ENCODE measurements at regions not wholly inside any gene's neighbourhood (a gene's known extent, or its start where the extent isn't known, plus 50 kb on each side); places are given as distances from the start of the nearest gene placed in this dataset.

- CTCF ChIA-PET (ENCODE audit: partially characterized antibody): no interaction called here
- no peak overlapping the region for H4K5ac ChIP-seq (ENCODE audit: insufficient read length, low read depth, low read length)
- no peak overlapping the region for H3K9ac ChIP-seq (replicated peaks in 1 of 4; ENCODE audit: extremely low read depth in 1 of 4, low read depth in 3 of 4, low read length in 3 of 4)
- H2AFZ ChIP-seq (ENCODE audit: low read length): no peak overlapping the region
- no peak overlapping the region for H3K4ac ChIP-seq (replicated peaks; ENCODE audit: insufficient read length, low read depth, low read length)
- H2AK5ac ChIP-seq (ENCODE audit: low read depth, low read length): no peak overlapping the region
- FAIRE-seq: no peak
- H2BK5ac ChIP-seq (ENCODE audit: low read depth, low read length): no peak overlapping the region
- H3K79me1 ChIP-seq (ENCODE audit: low read depth, low read length): no peaks in the 10 kb centered on the region
- no peak for DNase-seq (ENCODE audit: low read depth in 1 of 2, low spot score in 2 of 2)
- no peak overlapping the region for H3K27ac ChIP-seq (ENCODE audit: low read depth, low read length)
- no peaks in the 10 kb centered on the region for H3K4me1 ChIP-seq (replicated peaks in 1 of 4; ENCODE audit: control insufficient read depth in 3 of 4, insufficient read depth in 4 of 4, low read length in 3 of 4)
- POLR2A ChIA-PET (ENCODE audit: partially characterized antibody): no interaction called here
- no peak overlapping the region for H2BK15ac ChIP-seq (ENCODE audit: low read length)
- no peak overlapping the region for H3K4me3 ChIP-seq (ENCODE audit: extremely low read depth in 1 of 4, insufficient read depth in 2 of 4, low read depth in 3 of 4, low read length in 4 of 4)
- no peak overlapping the region for H3K14ac ChIP-seq (ENCODE audit: insufficient read length)
- H3K23me2 ChIP-seq (ENCODE audit: low read depth, low read length): no peaks in the 10 kb centered on the region
- no peak overlapping the region for H3K56ac ChIP-seq (replicated peaks; ENCODE audit: insufficient read length, low read depth, low read length)
- no peak overlapping the region for H2BK12ac ChIP-seq (ENCODE audit: low read depth, low read length)
- no peaks in the 10 kb centered on the region for H3K9me3 ChIP-seq (ENCODE audit: insufficient read depth in 2 of 2, low read depth in 1 of 2, low read length in 1 of 2)
- no peaks in the 10 kb centered on the region for H3K36me3 ChIP-seq (ENCODE audit: control insufficient read depth in 2 of 4, insufficient read depth in 4 of 4, low read length in 3 of 4)
- no peak overlapping the region for H3K23ac ChIP-seq (ENCODE audit: insufficient read length)
- no peak overlapping the region for H2BK20ac ChIP-seq (ENCODE audit: low read length)
- no peak overlapping the region for H4K91ac ChIP-seq (replicated peaks; ENCODE audit: insufficient read length, low read length)
- H3K27me3 ChIP-seq (replicated peaks in 1 of 4; ENCODE audit: control insufficient read depth in 3 of 4, extremely low read depth in 1 of 4, insufficient read depth in 3 of 4, low read length in 3 of 4): no peaks in the 10 kb centered on the region
- H4K20me1 ChIP-seq (replicated peaks in 1 of 2; ENCODE audit: control insufficient read depth in 1 of 2, insufficient read depth in 2 of 2, low read length in 2 of 2): no peaks in the 10 kb centered on the region
- no peak overlapping the region for H3K4me2 ChIP-seq (ENCODE audit: insufficient read depth in 1 of 2, low read depth in 2 of 2, low read length in 2 of 2)
- no peak overlapping the region for H4K8ac ChIP-seq (ENCODE audit: extremely low read depth, insufficient read depth, low read length)
- H2BK120ac ChIP-seq (replicated peaks; ENCODE audit: low read depth, low read length): no peak overlapping the region
- no peaks in the 10 kb centered on the region for H3K79me2 ChIP-seq (ENCODE audit: control insufficient read depth in 1 of 2, insufficient read depth in 2 of 2, low read length in 2 of 2)
- no peak overlapping the region for H3K18ac ChIP-seq (ENCODE audit: extremely low read depth, low read length)
- TF ChIP-seq BRCA1 (IDR thresholded peaks at IDR 0.05; ENCODE audit: low read depth, low read length): no peak
- TF ChIP-seq RFX5 (IDR thresholded peaks at IDR 0.05; ENCODE audit: borderline replicate concordance, low read depth, low read length): no peak
- no peak for TF ChIP-seq CHD2 (IDR thresholded peaks at IDR 0.05; ENCODE audit: low read length)
- TF ChIP-seq SUZ12 (IDR thresholded peaks at IDR 0.05; ENCODE audit: low read length): no peak
- TF ChIP-seq JUN (IDR thresholded peaks at IDR 0.05; ENCODE audit: low read depth, low read length): no peak
- TF ChIP-seq ZNF274 (IDR thresholded peaks at IDR 0.05; ENCODE audit: borderline replicate concordance, extremely low read depth, low read length): no peak
- no peak for TF ChIP-seq CTCF (IDR thresholded peaks at IDR 0.05; ENCODE audit: control extremely low read depth in 1 of 3, insufficient read depth in 1 of 3, low read depth in 1 of 3, low read length in 3 of 3)
- WGBS, 2 experiments (ENCODE audit: extremely low coverage in 1 of 2, insufficient coverage in 1 of 2, insufficient read length in 1 of 2, insufficient replicate concordance in 2 of 2, low coverage in 1 of 2, low lambda C conversion rate in 2 of 2, missing lambda C conversion rate in 1 of 2): 86% methylated on average over 2 of the region's 2 CpGs; no CpG with 5 or more reads in 1 of the 2 experiments
Observed at GRCh38 chr12:61987173-61987572, 273.0 kb upstream of the USP15 start.
